HG02884 (cell line): ENCODE measurements at regions not wholly inside any gene's neighbourhood (a gene's known extent, or its start where the extent isn't known, plus 50 kb on each side); places are given as distances from the start of the nearest gene placed in this dataset.

ENCODE experiments used
- ATAC-seq: cut with Tn5 transposase; IDR thresholded peaks from one replicate; pipeline ENCODE4 v1.9.1; 2021; ENCODE audit warnings: mild to moderate bottlenecking, moderate library complexity; ENCODE audit not compliant: unreplicated experiment

DNA sequence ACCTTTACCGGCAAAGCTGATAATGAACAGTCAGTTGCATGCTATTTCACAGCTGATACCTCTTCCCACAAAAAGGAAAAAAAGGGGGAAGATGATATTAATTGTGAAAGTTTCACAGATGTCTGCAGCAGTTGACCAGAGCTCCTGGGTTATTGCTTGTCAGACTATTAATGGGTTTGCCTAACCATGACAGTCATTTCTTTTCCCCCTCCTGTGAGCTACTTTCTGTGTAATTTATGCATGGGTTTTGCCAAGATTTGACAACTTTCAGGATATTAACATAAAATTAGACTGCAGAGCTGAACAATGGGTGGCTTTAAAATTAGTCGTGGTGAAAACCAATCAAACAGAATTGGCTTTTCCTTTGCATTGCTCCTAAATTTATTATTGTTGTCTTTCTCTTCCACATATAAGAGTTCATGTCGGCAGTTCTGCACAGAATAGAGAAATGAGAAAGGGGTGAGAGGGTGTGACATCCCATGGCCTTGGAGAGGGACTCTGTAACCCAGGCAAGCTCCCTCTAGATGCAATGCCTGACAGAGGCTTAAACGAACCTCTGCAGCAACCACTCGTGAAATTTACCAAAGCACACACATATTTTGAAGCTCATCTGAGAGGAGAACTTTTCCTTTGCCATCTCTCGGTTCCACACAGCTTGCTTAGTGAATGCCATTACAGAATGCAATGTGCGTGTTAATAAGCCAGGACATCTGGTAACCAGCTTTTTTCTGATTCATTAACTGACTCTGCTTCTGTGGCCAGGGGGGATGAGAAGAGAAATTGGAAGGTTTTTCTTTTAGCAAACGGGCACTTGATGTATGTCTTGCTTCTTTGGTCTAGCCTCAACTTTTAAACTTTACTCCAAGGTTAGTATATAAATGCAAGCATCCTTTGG lies 82.2 kb upstream of the ITGA4 start:
- peak; percentile 78 for ATAC-seq

DNA sequence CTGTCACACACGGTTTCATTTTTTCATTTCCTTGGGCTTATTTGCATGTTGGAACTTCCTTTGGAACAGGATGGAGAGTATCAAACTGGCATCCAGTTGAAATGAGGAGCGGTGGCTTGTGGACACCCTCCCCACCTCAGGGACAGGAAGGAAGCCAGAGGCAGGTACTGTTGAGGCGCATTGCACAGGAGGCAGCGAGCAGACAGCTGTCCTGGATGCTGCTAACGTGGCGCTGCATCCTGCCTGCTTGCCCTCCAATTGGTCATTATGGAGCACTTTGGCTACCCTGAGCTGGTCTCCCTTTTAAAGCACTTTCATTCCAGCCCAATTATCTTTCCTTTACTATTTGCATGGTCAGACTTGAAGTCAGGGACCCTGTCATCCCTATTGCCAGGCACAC lies 80.7 kb upstream of the ITGA4 start:
- ATAC-seq: no peak

DNA sequence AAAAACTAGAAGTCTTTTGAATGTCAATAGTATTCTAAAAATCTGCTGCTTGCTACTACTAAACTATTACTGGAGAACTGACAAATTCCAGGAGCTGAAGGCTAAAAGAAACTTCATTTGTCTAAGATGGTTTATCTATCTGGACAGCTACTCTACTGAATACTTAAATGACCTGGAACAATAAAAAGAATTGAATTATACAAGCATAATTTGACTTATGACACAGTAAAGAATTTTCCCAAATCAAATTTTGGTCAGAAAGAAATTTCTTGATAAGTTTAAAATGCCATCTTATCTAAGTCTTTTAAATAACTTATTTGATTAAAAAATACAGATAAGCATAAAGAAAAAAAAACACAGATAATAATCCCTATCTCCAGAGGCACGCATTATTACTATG lies 80.2 kb upstream of the ITGA4 start:
- ATAC-seq: no peak

DNA sequence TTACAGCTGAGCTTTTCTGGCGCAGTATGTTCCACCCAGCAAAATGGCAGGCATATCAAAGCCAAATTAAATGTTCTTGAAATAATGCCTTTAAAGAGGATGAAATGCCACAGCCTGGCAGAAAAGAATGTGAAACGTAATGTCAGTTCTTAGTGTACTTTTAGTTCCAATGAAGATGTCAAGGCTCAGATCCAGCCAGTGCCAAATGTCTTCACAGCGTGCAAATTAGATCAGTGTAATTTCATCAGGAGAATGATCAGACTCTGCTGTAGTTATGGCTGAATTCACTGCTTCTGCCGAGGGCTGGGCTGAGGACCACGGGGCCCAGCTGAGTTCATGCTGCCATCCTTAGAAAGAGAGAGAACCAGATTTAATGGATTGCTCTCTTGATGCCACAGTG lies 78.7 kb upstream of the ITGA4 start:
- ATAC-seq: no peak

DNA sequence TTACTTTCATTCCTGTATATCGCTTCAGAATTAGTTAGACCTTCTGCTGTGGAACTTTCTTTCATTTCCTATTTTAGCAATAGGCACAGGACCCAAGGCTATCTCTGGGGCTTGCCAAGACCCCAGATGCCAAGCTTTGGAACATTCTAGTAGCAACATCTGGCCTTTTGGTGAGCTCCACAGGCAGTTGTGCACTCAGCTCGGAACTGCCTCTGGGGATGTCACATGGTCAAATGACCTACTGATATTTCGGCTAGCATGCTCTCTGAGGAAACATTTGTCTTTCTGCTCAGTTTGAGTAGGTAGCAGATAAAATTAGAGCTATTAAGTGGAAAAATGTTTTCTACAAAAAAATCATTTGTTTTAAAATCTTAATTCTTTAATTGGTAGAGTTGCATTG lies 76.6 kb upstream of the ITGA4 start:
- ATAC-seq: no peak

DNA sequence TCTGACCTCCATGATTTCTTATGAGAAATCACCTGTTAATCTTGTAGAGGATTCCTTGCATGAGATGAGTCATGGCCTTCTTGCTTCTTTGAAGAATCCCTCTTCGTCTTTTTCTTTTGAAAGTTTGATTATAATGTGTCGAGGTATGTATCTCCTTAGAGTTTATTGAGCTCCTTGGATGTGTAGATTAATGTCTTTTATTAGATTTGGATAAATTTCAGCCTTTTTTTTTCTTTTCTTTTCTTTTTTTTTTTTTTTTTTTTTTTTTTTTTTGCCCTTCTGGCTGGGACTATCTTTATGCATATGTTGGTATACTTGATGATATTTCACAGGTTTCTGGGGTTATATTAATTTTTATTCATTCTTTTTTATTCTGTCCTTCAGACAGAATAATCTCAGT lies 72.3 kb upstream of the ITGA4 start:
- ATAC-seq: no peak

DNA sequence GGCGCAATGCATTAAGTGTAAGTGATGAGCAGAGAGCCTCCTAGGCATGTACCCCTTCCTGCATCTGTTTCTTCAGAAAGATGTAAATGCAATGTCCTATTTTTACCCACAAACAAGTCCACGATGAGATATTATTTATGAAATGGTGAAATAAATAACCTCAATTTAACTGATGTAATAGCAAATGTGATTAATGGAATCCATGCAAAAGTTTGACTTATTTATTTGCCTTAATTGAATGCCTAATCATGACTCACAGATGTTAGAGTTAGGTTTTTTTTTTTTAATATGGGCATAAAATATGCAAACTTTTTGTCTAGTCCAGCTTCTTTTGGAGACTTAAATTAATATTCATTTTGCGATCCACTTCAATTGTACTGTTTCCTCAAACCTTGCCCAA lies 67.7 kb upstream of the ITGA4 start:
- no peak for ATAC-seq

DNA sequence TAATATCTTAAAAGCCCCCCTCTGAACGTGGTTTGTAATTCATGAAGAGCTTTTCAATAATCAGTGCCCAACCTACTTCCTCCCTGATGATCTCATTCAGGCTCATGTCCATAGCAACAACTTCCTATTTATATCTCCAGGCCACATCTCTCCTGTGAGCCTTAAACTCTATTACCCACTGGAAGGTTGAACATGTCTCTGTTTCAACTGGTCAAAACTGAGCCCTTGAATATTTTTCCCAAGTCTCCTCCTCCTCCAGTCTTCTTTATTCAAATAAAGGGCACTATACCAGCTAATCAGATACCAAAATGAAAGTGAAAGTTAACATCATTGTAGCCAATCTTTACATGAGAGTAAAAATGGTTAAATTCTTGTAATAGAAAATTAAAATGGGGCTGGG lies 63.7 kb upstream of the ITGA4 start:
- no peak for ATAC-seq

DNA sequence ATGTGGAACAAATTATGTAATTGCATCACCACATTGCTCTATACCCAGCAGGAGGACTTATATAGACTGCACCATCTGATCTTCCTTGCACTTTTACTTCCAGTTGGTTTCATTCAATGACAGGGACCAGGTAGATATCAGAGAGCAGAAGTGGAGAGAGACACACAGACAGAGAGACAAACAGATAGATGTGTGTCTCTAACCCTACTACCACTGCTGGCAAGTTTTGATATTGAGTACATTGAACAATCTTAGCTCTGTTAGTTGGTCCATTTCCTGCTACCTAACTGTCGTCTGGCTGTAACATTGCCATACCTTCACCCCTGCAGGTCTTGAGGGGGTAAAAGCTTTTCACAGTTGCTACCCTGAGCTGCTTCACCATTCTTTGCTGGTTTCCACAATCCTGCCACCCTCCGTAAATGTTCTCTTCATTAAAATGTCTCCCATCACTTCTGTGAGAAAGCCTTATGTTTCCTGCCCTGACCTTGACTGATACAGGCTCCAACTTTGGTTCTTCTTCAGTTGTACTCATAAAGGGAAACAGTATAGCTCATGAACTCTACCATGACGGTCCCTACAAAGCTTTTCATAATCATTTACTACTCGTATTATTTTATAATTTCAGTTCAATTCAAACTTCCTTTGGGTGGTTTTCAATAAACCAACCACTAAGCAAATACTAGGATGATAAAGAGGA lies 62.3 kb upstream of the ITGA4 start:
- ATAC-seq: no peak

DNA sequence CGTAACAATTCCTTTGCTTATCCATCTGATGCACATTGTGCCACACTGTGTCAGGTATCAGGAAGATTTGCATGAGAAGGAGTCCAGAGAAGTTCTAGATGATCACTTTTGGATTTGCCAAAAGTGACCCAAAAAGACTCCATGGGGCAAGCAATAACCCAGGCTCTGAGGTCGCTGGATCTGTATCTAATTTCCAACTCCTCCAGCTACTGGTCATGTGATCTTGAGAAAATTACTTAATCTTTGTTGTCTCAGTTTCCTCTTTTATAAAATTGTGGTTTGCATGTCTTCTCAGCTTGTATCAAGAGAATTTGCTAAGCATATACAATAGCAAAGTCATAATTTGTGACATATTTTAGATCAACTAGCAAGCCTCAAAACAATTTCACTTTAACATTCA lies 61.3 kb upstream of the ITGA4 start:
- no peak for ATAC-seq

DNA sequence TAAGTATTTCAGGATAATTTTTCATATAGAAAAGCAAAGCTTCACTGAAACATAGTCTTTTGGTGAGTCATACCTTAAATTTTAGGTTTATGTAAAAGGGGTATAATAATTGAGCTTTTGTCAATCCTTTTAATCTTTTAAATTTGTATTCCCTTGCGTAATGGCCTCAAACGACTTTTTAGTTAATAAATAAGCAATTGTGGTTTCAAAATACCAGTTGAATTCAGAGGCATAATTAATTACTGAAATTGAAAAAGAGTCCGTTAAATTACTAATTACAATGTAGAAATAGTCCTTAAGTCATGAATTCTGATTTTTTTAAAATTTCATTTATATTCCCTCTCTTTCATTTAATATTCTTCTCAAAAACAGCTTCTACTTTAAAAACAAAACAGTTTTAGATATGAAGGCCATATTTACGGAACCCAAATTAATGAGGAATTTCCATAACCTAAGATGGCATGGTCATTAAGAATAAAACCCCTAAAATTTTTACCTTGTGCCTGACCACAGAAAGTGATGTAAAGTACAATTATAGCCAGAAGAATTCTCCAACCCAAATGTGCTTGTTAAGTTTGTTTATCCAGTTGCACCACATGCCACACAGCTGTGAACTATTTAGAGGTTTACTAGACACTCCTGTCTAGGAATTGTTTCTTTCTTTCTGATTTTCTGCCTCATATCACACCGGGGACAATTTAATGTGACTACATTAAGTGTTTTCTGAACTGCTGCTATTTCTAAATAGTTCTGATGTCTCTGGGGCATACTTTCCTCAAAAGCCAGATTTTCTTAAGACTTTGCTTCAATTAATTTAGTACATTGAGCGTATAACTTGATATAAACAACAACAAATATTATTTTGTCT lies 60.7 kb upstream of the ITGA4 start:
- no peak for ATAC-seq

DNA sequence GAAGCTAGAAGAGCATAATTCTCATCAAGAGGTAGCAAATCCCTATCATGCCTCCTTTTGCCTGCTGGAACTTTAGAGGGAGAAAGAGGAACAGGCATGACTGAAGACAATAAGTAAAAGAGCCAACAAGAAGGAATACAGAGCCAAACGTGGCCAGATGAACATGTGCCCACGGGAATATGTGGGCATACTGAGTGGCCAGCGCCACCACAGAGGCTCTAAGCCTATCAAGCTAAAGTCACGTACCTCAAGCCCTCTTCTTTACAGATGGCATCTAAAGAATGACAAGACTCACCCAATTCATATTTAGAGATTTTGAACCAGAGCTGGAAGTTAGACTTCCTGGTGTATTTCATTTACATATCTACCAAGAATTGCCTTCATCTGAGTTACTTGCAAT lies 59.9 kb upstream of the ITGA4 start:
- no peak for ATAC-seq

DNA sequence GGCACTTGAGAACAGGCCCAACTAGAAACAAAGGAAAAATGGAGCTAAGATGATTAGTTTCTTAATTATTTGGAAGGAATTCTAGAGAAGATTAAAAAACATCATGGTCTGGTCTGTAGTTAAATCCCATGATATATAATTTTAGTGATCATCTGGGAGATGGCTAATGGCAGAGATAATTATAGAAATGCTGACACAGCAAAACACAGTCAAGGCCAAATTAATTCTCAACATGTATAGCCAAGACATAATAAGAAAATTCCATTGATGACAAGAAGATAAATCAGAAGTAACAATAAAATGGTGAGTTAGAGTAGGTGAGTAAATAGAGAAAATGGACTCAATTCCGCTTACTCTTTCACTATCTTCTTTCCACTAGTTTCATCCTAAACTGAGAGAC lies 59.2 kb upstream of the ITGA4 start:
- no peak for ATAC-seq

DNA sequence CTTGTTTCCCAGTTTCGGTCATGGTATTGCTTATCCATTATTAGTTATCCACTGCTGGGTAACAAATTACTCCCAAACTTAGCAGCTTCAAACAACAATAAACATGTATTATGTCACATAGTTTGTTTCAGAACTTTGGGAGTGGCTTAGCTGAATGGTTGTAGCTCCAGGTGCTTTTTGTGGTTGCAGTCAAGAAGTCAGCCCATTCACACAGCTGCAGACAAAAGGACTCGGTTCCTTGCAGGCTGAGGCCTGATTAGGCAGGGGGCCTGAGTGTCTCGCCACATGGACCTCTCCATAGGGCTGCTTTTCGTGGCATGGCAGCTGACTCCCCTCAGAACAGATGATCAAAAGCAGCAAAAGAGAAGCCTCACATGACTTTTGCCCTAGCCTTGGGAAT lies 58.2 kb upstream of the ITGA4 start:
- ATAC-seq: no peak

DNA sequence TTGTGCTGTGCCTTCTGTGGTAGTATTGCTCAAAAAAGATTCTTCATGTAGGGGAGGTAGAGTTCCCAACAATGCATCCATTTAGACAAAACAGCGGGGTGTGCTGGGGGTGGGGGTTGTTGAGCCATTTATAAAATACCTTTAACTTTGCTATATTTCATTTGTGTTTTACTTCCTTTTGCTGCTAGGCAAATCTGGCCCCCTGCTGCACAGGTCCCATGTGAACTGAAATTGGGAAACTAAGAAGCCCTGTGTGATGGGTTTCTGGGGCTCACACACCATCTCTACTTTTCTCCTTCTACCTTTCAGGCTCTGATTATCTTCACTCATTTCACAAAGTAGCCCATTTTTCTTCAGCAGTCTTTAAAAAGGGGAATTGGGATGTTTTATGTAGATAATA lies 52.7 kb upstream of the ITGA4 start:
- peak; percentile 63 for ATAC-seq

DNA sequence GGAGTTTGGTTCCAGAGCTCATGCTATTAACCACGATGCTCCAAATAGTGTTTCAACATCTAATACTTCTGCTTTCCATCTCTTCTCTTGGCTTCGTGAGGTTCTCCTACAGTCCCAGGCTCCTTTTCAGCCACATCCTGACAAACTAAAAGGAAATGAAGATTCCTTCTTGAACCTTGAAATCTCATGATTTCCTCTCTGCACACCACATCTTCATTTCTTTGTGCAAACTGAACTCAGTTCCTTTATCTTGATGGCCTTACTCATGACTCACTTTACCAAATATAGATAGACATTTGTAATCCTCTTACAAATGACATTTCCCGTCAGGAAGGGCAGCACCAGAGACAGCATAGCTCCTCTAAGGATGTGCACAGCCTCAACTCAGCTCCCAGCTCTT lies 50.0 kb upstream of the ITGA4 start:
- no peak for ATAC-seq
